Psoas muscle (tissue), 7 donors: ENCODE measurements at regions not wholly inside any gene's neighbourhood (a gene's known extent, or its start where the extent isn't known, plus 50 kb on each side); places are given as distances from the start of the nearest gene placed in this dataset.

ENCODE experiments used
- ATAC-seq, 4 donors: fragments of 200-7000 bp; cut with Tn5 transposase; one replicate each; pipeline ENCODE4 v1.9.1; 2020; ENCODE audit warnings: moderate library complexity in 3 of 4, mild to moderate bottlenecking in 2 of 4
- DNase-seq, 2 donors: peaks; one replicate each; pipeline ENCODE4 v3.0.0-alpha.2; 2020
- H3K27ac ChIP-seq: fragments of 200-600 bp; one replicate; pipeline ENCODE4 v1.8.0; 2022
- H3K27me3 ChIP-seq, 3 donors: fragments of 200-600 bp in 1 of 3; one replicate each; pipeline versions ENCODE4 v1.6.1 to v1.8.0; 2013 to 2022; ENCODE audit warnings: low read length in 2 of 3, mild to moderate bottlenecking in 2 of 3, moderate library complexity in 1 of 3; ENCODE audit not compliant: insufficient read depth in 3 of 3
- H3K36me3 ChIP-seq, 2 donors: fragments of 200-600 bp in 1 of 2; one replicate each; pipeline versions ENCODE4 v1.6.1 to v1.8.0; 2013 to 2022; ENCODE audit warnings: low read depth in 1 of 2, mild to moderate bottlenecking in 1 of 2, moderate library complexity in 1 of 2; ENCODE audit not compliant: insufficient read depth in 1 of 2
- H3K4me1 ChIP-seq: fragments of 200-600 bp; one replicate; pipeline ENCODE4 v1.8.0; 2022
- H3K4me3 ChIP-seq: fragments of 200-600 bp; one replicate; pipeline ENCODE4 v1.8.0; 2022; ENCODE audit warnings: mild to moderate bottlenecking
- H3K9me3 ChIP-seq: fragments of 200-600 bp; one replicate; pipeline ENCODE4 v1.8.0; 2022
- CTCF ChIP-seq: fragments of 200-600 bp; IDR thresholded peaks from one replicate; pipeline ENCODE4 v1.8.0; 2022; ENCODE audit warnings: antibody characterized with exemption
- WGBS, 3 donors: extraction: QIAGEN DNeasy Blood & Tissue Kit; methylation state at CpG; one replicate each; pipeline versions ENCODE4 v1.1.6 to v1.1.7; 2013; 5-methylcytosine and 5-hydroxymethylcytosine counted together
- intact Hi-C, 2 donors: fragments of 100-400 bp; cut with DNase I; formaldehyde crosslinking; loops; one replicate each; pipeline versions ENCODE4 v1.11.0 to v1.14.2; 2022
- donor health status: healthy with polysubstance abuse.
- donor health status: DM: no; HTN: no; CAD: no; lungs with moderate emphysema.
- donor health status: Bipolar disorder and iron deficiency.
- donor health status: healthy.
- donor health status: DM: yes; HTN: yes; CAD: no.
- donor health status: DM: no; HTN: no; CAD: no.
- donor health status: DM: yes; HTN: yes; CAD: no.

- no peaks in the 10 kb centered on the region for H3K9me3 ChIP-seq
- H3K36me3 ChIP-seq, result no peaks in the 10 kb centered on the region
- no peak overlapping the region for H3K4me3 ChIP-seq
- no peaks in the 10 kb centered on the region for H3K4me1 ChIP-seq
- DNase-seq, result no peak
- no peak for TF ChIP-seq CTCF
- no peaks in the 10 kb centered on the region for H3K27me3 ChIP-seq
- no peak overlapping the region for H3K27ac ChIP-seq
- ATAC-seq, result no peak
- intact Hi-C loops, result no loop called here
These were observed 236.5 kb downstream of the ASXL3 start for GRCh38 chr18:33814546-33814945.

GRCh38 chr18:33812186-33812585, 234.2 kb downstream of the ASXL3 start:
- Histone ChIP-seq H3K4me1 (no peaks in the 10 kb centered on the region), H3K27ac (no peak overlapping the region), H3K4me3 (no peak overlapping the region), H3K9me3 (no peaks in the 10 kb centered on the region), H3K27me3 (no peaks in the 10 kb centered on the region), H3K36me3 (no peaks in the 10 kb centered on the region)
- DNase-seq (no peak), ATAC-seq (no peak)
- no peak for TF ChIP-seq CTCF
- WGBS, 3 donors, result 90 to 94% (median 91%) methylated on average over 2 of the region's 2 CpGs
- intact Hi-C loops, result no loop called here

- intact Hi-C loops, result no loop called here
- H3K36me3 ChIP-seq, result no peaks in the 10 kb centered on the region
- no peaks in the 10 kb centered on the region for H3K27me3 ChIP-seq
- WGBS, 3 donors, result 15 to 29% (median 25%) methylated on average over 4 of the region's 4 CpGs
- no peaks in the 10 kb centered on the region for H3K9me3 ChIP-seq
- DNase-seq (no peak), ATAC-seq (no peak)
- no peak overlapping the region for H3K4me3 ChIP-seq
- no peak overlapping the region for H3K27ac ChIP-seq
- H3K4me1 ChIP-seq, result no peaks in the 10 kb centered on the region
- TF ChIP-seq CTCF, result no peak
These were observed 227.6 kb downstream of the ASXL3 start for GRCh38 chr18:33805592-33805991.

GRCh38 chr18:33804258-33804657, 226.2 kb downstream of the ASXL3 start:
- H3K9me3 ChIP-seq, result no peaks in the 10 kb centered on the region
- DNase-seq, result no peak
- H3K4me1 ChIP-seq, result no peaks in the 10 kb centered on the region
- intact Hi-C loops, result no loop called here
- H3K4me3 ChIP-seq, result no peak overlapping the region
- no peak for TF ChIP-seq CTCF
- H3K27me3 ChIP-seq, result no peaks in the 10 kb centered on the region
- WGBS, 3 donors, result 20 to 33% (median 21%) methylated on average over 3 of the region's 3 CpGs
- peak in 2 of 4 donors; percentile 47 to 57 for ATAC-seq
- no peak overlapping the region for H3K27ac ChIP-seq
- no peaks in the 10 kb centered on the region for H3K36me3 ChIP-seq

GRCh38 chr18:33803636-33804035, 225.6 kb downstream of the ASXL3 start:
- Histone ChIP-seq H3K36me3 (no peaks in the 10 kb centered on the region), H3K4me3 (no peak overlapping the region), H3K9me3 (no peaks in the 10 kb centered on the region), H3K4me1 (no peaks in the 10 kb centered on the region), H3K27ac (no peak overlapping the region), H3K27me3 (no peaks in the 10 kb centered on the region)
- DNase-seq (no peak), ATAC-seq (no peak)
- intact Hi-C loops, result no loop called here
- no peak for TF ChIP-seq CTCF
- 37 to 43% (median 41%) methylated on average over 3 of the region's 3 CpGs for WGBS, 3 donors
